Osteoblast (primary cell): ENCODE measurements at regions not wholly inside any gene's neighbourhood (a gene's known extent, or its start where the extent isn't known, plus 50 kb on each side); places are given as distances from the start of the nearest gene placed in this dataset.

Source experiments
- DNase-seq: peaks from one replicate; pipeline ENCODE4 v3.0.0; 2011; ENCODE audit warnings: low spot score, mixed read lengths; ENCODE audit not compliant: insufficient read length; ENCODE audit errors: missing footprints
- H2AFZ ChIP-seq: 2 replicates; pipeline ENCODE4 v1.6.0; 2011; ENCODE audit warnings: mild to moderate bottlenecking, low read length
- H3K27ac ChIP-seq: 2 replicates; pipeline ENCODE4 v1.5.1; 2011; ENCODE audit warnings: mild to moderate bottlenecking, low read depth, low read length, moderate library complexity
- H3K27me3 ChIP-seq: 2 replicates; pipeline ENCODE4 v1.6.0; 2012; ENCODE audit warnings: mild to moderate bottlenecking, control low read depth, inconsistent platforms, low read length, moderate library complexity; ENCODE audit not compliant: insufficient read depth
- H3K36me3 ChIP-seq: 2 replicates; pipeline ENCODE4 v1.5.1; 2011; ENCODE audit warnings: mild to moderate bottlenecking, low read length, control low read depth, moderate library complexity; ENCODE audit not compliant: insufficient read depth
- H3K4me1 ChIP-seq: 2 replicates; pipeline ENCODE4 v1.5.1; 2011; ENCODE audit warnings: mild to moderate bottlenecking, low read length, control low read depth, moderate library complexity; ENCODE audit not compliant: insufficient read depth
- H3K4me2 ChIP-seq: 2 replicates; pipeline ENCODE4 v1.6.0; 2011; ENCODE audit warnings: mild to moderate bottlenecking, low read length; ENCODE audit not compliant: insufficient read depth
- H3K4me3 ChIP-seq: fragments of 200-600 bp; sonication (generic); 3 replicates; pipeline ENCODE4 v1.5.1; 2012; ENCODE audit warnings: mild to moderate bottlenecking, low read length, inconsistent platforms; ENCODE audit not compliant: insufficient read depth
- H3K79me2 ChIP-seq: 2 replicates; pipeline ENCODE4 v1.6.0; 2012; ENCODE audit warnings: mild to moderate bottlenecking, low read length, control low read depth, inconsistent platforms; ENCODE audit not compliant: insufficient read depth
- H3K9me3 ChIP-seq: 2 replicates; pipeline ENCODE4 v1.5.1; 2011; ENCODE audit warnings: low read depth, low read length, control low read depth
- H4K20me1 ChIP-seq: 2 replicates; pipeline ENCODE4 v1.6.0; 2012; ENCODE audit warnings: mild to moderate bottlenecking, low read length, control low read depth; ENCODE audit not compliant: insufficient read depth
- TF ChIP-seq, protein P1 (sequence below): IDR thresholded peaks from 2 replicates; pipeline ENCODE4 v1.5.1; 2011; ENCODE audit warnings: mild to moderate bottlenecking, low read depth, low read length, moderate library complexity; ENCODE audit errors: extremely low read depth

DNA sequence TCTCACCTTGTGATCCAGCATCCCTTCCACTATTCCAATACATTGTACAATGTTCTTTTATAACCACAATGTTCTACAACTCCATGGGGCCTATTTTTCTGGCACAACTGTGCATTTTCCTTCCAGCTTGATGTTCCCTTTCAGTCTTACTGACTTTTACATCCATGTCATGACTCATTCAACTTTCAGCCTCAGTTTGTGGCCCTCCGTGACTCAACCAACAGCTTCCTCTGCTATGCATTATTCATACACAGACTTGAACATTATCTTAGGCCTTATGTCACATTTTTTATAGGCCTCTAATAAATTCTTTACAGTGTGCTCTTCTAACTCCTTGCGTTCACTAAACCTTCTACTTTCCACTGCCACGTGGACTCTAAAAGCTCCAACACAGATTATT, 119.4 kb upstream of the PRMT6 start:
- Histone ChIP-seq H3K4me3 (no peak overlapping the region), H3K4me2 (no peak overlapping the region), H3K4me1 (peaks cover 7% of the 10 kb centered on the region), H3K27me3 (no peaks in the 10 kb centered on the region), H3K9me3 (no peaks in the 10 kb centered on the region), H3K79me2 (no peaks in the 10 kb centered on the region), H3K27ac (peak overlapping the region; percentile 35), H2AFZ (peak overlapping the region; percentile 32), H4K20me1 (no peaks in the 10 kb centered on the region), H3K36me3 (no peaks in the 10 kb centered on the region)
- TF ChIP-seq, protein P1, sequence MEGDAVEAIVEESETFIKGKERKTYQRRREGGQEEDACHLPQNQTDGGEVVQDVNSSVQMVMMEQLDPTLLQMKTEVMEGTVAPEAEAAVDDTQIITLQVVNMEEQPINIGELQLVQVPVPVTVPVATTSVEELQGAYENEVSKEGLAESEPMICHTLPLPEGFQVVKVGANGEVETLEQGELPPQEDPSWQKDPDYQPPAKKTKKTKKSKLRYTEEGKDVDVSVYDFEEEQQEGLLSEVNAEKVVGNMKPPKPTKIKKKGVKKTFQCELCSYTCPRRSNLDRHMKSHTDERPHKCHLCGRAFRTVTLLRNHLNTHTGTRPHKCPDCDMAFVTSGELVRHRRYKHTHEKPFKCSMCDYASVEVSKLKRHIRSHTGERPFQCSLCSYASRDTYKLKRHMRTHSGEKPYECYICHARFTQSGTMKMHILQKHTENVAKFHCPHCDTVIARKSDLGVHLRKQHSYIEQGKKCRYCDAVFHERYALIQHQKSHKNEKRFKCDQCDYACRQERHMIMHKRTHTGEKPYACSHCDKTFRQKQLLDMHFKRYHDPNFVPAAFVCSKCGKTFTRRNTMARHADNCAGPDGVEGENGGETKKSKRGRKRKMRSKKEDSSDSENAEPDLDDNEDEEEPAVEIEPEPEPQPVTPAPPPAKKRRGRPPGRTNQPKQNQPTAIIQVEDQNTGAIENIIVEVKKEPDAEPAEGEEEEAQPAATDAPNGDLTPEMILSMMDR, result no peak
- no peak for DNase-seq

DNA sequence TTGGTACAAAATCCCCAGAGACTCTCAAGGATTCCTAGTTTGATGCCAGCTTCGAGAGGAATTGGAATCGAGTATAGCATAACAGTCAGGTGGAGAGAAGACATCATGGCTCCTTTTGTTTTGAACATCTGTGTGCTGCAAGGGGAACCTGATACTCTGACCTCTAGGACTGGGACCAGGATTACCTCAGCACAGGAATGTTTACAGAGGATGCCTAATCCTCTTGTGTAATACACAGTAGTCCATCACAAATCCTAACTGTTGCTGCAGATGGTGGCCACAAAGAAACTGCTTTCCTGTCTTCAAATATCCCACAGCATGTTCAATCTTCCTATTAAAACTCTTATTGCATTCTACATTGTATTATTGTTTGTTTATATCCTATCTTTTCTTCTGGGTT, 111.8 kb upstream of the PRMT6 start:
- no peak overlapping the region for H3K27ac ChIP-seq
- H3K36me3 ChIP-seq, result no peaks in the 10 kb centered on the region
- no peaks in the 10 kb centered on the region for H4K20me1 ChIP-seq
- no peaks in the 10 kb centered on the region for H3K4me1 ChIP-seq
- H3K79me2 ChIP-seq, result no peaks in the 10 kb centered on the region
- no peaks in the 10 kb centered on the region for H3K27me3 ChIP-seq
- H2AFZ ChIP-seq, result no peak overlapping the region
- TF ChIP-seq, protein P1, result no peak
- H3K4me2 ChIP-seq, result no peak overlapping the region
- H3K4me3 ChIP-seq, result no peak overlapping the region
- DNase-seq, result no peak
- no peaks in the 10 kb centered on the region for H3K9me3 ChIP-seq

DNA sequence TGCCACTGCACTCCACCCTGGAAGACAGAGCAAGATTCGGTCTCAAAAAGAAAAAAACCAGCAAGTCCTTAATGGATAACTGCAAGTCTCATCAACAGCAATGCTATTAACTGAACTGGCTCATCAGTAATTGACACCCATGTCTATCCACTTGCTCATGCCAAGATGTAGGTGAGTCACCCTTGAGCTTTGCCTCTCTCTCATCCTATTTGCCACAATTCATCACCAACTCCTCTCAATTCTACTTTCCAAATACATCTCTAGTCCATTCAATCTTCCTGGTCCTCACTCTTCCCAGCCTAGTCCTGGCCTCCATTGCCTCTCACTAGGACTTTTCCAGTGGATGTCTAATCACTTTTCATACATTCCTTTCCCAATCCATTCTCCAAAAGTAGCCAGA, 103.7 kb upstream of the PRMT6 start:
- Histone ChIP-seq H3K79me2 (no peaks in the 10 kb centered on the region), H2AFZ (no peak overlapping the region), H3K4me2 (no peak overlapping the region), H3K27ac (no peak overlapping the region), H3K4me3 (no peak overlapping the region), H4K20me1 (no peaks in the 10 kb centered on the region), H3K27me3 (no peaks in the 10 kb centered on the region), H3K4me1 (no peaks in the 10 kb centered on the region), H3K9me3 (no peaks in the 10 kb centered on the region), H3K36me3 (no peaks in the 10 kb centered on the region)
- TF ChIP-seq, protein P1, result no peak
- no peak for DNase-seq

DNA sequence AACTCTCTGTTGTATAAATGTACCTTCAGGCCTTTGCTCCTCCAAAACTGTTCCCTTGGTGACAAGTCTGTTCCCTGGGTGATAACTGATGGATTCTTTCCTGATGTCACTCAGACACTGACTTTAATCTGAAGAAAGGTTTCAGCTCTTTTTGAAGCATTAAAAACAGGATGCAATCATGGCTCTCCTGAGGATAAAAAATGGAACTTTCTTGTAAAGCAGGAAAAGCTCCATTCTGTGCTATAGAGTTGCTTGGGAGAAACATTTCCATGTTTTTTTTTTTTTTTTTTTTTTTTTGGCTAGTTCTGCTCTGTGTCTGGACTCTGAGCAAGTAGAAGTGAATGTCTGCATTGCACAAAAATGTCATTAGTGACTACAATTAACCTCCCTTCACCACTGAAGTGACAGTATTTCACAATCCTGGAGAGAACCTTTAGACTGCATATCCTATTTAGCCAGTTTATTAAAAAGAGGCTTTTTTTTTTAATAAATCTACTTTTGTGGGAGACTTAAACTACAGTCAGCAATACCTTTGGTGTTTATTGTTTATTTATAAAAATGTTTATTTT, 101.7 kb upstream of the PRMT6 start:
- H3K27ac ChIP-seq, result no peak overlapping the region
- no peak overlapping the region for H3K4me3 ChIP-seq
- H3K4me1 ChIP-seq, result no peaks in the 10 kb centered on the region
- H3K4me2 ChIP-seq, result no peak overlapping the region
- DNase-seq, result no peak
- no peaks in the 10 kb centered on the region for H3K27me3 ChIP-seq
- no peaks in the 10 kb centered on the region for H3K36me3 ChIP-seq
- no peak overlapping the region for H2AFZ ChIP-seq
- TF ChIP-seq, protein P1, result no peak
- no peaks in the 10 kb centered on the region for H3K79me2 ChIP-seq
- no peaks in the 10 kb centered on the region for H3K9me3 ChIP-seq
- no peaks in the 10 kb centered on the region for H4K20me1 ChIP-seq
